Psoas muscle (tissue), 7 donors: ENCODE measurements at regions not wholly inside any gene's neighbourhood (a gene's known extent, or its start where the extent isn't known, plus 50 kb on each side); places are given as distances from the start of the nearest gene placed in this dataset.

Source experiments
- ATAC-seq, 4 donors: fragments of 200-7000 bp; cut with Tn5 transposase; one replicate each; pipeline ENCODE4 v1.9.1; 2020; ENCODE audit warnings: moderate library complexity in 3 of 4, mild to moderate bottlenecking in 2 of 4
- DNase-seq, 2 donors: peaks; one replicate each; pipeline ENCODE4 v3.0.0-alpha.2; 2020
- H3K27ac ChIP-seq: fragments of 200-600 bp; one replicate; pipeline ENCODE4 v1.8.0; 2022
- H3K27me3 ChIP-seq, 3 donors: fragments of 200-600 bp in 1 of 3; one replicate each; pipeline versions ENCODE4 v1.6.1 to v1.8.0; 2013 to 2022; ENCODE audit warnings: low read length in 2 of 3, mild to moderate bottlenecking in 2 of 3, moderate library complexity in 1 of 3; ENCODE audit not compliant: insufficient read depth in 3 of 3
- H3K36me3 ChIP-seq, 2 donors: fragments of 200-600 bp in 1 of 2; one replicate each; pipeline versions ENCODE4 v1.6.1 to v1.8.0; 2013 to 2022; ENCODE audit warnings: low read depth in 1 of 2, mild to moderate bottlenecking in 1 of 2, moderate library complexity in 1 of 2; ENCODE audit not compliant: insufficient read depth in 1 of 2
- H3K4me1 ChIP-seq: fragments of 200-600 bp; one replicate; pipeline ENCODE4 v1.8.0; 2022
- H3K4me3 ChIP-seq: fragments of 200-600 bp; one replicate; pipeline ENCODE4 v1.8.0; 2022; ENCODE audit warnings: mild to moderate bottlenecking
- H3K9me3 ChIP-seq: fragments of 200-600 bp; one replicate; pipeline ENCODE4 v1.8.0; 2022
- CTCF ChIP-seq: fragments of 200-600 bp; IDR thresholded peaks from one replicate; pipeline ENCODE4 v1.8.0; 2022; ENCODE audit warnings: antibody characterized with exemption
- WGBS, 3 donors: extraction: QIAGEN DNeasy Blood & Tissue Kit; methylation state at CpG; one replicate each; pipeline versions ENCODE4 v1.1.6 to v1.1.7; 2013; 5-methylcytosine and 5-hydroxymethylcytosine counted together
- intact Hi-C, 2 donors: fragments of 100-400 bp; cut with DNase I; formaldehyde crosslinking; loops; one replicate each; pipeline versions ENCODE4 v1.11.0 to v1.14.2; 2022
- donor health status: healthy with polysubstance abuse.
- donor health status: DM: no; HTN: no; CAD: no; lungs with moderate emphysema.
- donor health status: Bipolar disorder and iron deficiency.
- donor health status: healthy.
- donor health status: DM: yes; HTN: yes; CAD: no.
- donor health status: DM: no; HTN: no; CAD: no.
- donor health status: DM: yes; HTN: yes; CAD: no.

- TF ChIP-seq CTCF = no peak
- Histone ChIP-seq H3K4me3 (no peak overlapping the region), H3K4me1 (no peaks in the 10 kb centered on the region), H3K9me3 (peaks cover 3% of the 10 kb centered on the region), H3K27me3 (no peaks in the 10 kb centered on the region), H3K36me3 (no peaks in the 10 kb centered on the region), H3K27ac (no peak overlapping the region)
- no peak for ATAC-seq
- no peak for DNase-seq
- 53 to 60% (median 56%) methylated on average over 6 of the region's 6 CpGs for WGBS, 3 donors
- intact Hi-C loops = loop anchor here in 1 of 2 donors (5.0 kb wide), 1 partner anchor 336 kb away; no protein-coding TSS in a partner anchor
These were observed 65.4 kb downstream of the GPR6 start for GRCh38 chr6:110043366-110043994.

GRCh38 chr6:110044096-110044495, 66.0 kb downstream of the GPR6 start:
- Histone ChIP-seq H3K27ac (no peak overlapping the region), H3K9me3 (peaks cover 3% of the 10 kb centered on the region), H3K4me1 (no peaks in the 10 kb centered on the region), H3K27me3 (no peaks in the 10 kb centered on the region), H3K4me3 (no peak overlapping the region), H3K36me3 (no peaks in the 10 kb centered on the region)
- TF ChIP-seq CTCF = no peak
- DNase-seq = no peak
- no peak for ATAC-seq
- intact Hi-C loops = loop anchor here in 1 of 2 donors (5.0 kb wide), 1 partner anchor 337 kb away; no protein-coding TSS in a partner anchor
- WGBS, 3 donors = 66 to 75% (median 72%) methylated on average over 6 of the region's 6 CpGs

- intact Hi-C loops = loop anchor here in 1 of 2 donors (5.0 kb wide), 1 partner anchor 337 kb away; no protein-coding TSS in a partner anchor
- WGBS, 3 donors = 74 to 82% (median 79%) methylated on average over 3 of the region's 3 CpGs
These were observed 66.5 kb downstream of the GPR6 start for GRCh38 chr6:110044622-110045021.

GRCh38 chr6:110048221-110048875, 70.2 kb downstream of the GPR6 start:
- Histone ChIP-seq H3K9me3 (peaks cover 3% of the 10 kb centered on the region), H3K27me3 (no peaks in the 10 kb centered on the region), H3K4me3 (no peak overlapping the region), H3K4me1 (no peaks in the 10 kb centered on the region), H3K36me3 (no peaks in the 10 kb centered on the region), H3K27ac (no peak overlapping the region)
- DNase-seq = no peak
- no peak for TF ChIP-seq CTCF
- ATAC-seq = no peak
- 76 to 81% (median 76%) methylated on average over 4 of the region's 4 CpGs for WGBS, 3 donors
- intact Hi-C loops = no loop called here

More at GRCh38 chr6:110044622-110045021, 66.5 kb downstream of the GPR6 start:
- Histone ChIP-seq H3K27me3 (no peaks in the 10 kb centered on the region), H3K27ac (no peak overlapping the region), H3K9me3 (peaks cover 3% of the 10 kb centered on the region), H3K36me3 (no peaks in the 10 kb centered on the region), H3K4me3 (no peak overlapping the region), H3K4me1 (no peaks in the 10 kb centered on the region)
- DNase-seq = no peak
- ATAC-seq = no peak
- TF ChIP-seq CTCF = no peak
